Type B pancreatic cell (in vitro differentiated cells): ENCODE measurements at regions not wholly inside any gene's neighbourhood (a gene's known extent, or its start where the extent isn't known, plus 50 kb on each side); places are given as distances from the start of the nearest gene placed in this dataset.

Source experiments
- DNase-seq: peaks from one replicate; pipeline ENCODE4 v3.0.0; 2021; ENCODE audit warnings: mixed read lengths; ENCODE audit not compliant: unreplicated experiment; ENCODE audit errors: extremely low spot score
- H3K27ac Mint-ChIP-seq: 2 replicates; pipeline ENCODE4 v1.8.0; 2021; ENCODE audit warnings: mild to moderate bottlenecking, mixed read lengths
- H3K27me3 Mint-ChIP-seq: 2 replicates; pipeline ENCODE4 v1.8.0; 2021; ENCODE audit warnings: mixed read lengths
- H3K36me3 Mint-ChIP-seq: 2 replicates; pipeline ENCODE4 v1.8.0; 2021; ENCODE audit warnings: mixed read lengths
- H3K4me1 Mint-ChIP-seq: one replicate; pipeline ENCODE4 v1.8.0; 2021; ENCODE audit warnings: mixed read lengths; ENCODE audit not compliant: unreplicated experiment
- H3K4me3 Mint-ChIP-seq: 2 replicates; pipeline ENCODE4 v1.8.0; 2021; ENCODE audit warnings: mild to moderate bottlenecking, mixed read lengths
- H3K9me3 Mint-ChIP-seq: 2 replicates; pipeline ENCODE4 v1.8.0; 2021; ENCODE audit warnings: mixed read lengths
- TF ChIP-seq, protein P1 (sequence below): fragments of 200-600 bp; sonication (generic); conservative IDR thresholded peaks from 2 replicates; pipeline ENCODE4 v1.5.0; 2021; ENCODE audit warnings: antibody characterized with exemption, mild to moderate bottlenecking

DNA sequence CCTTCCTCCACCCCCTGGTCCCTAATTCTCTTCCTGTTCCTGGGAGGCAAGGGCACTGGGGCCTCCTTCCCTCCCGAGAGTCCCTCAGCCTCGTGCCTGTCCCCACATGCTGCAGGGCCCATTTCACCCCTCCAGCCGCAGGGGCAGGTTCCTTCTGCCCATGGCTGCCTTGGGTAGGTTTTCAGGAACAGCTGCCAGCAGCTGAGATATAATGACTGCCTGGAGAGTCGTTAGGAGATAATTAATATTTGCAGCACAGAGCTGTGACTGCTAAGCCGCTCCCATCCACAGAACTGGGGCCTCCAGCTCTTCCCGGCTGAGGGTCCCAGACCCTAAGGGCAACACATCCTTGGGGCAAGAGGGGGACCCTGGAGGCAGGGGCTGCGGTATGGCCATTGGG, 211.9 kb upstream of the LHX5 start:
- Mint-ChIP-seq H3K9me3 (no peaks in the 10 kb centered on the region), H3K4me3 (no peak overlapping the region), H3K27me3 (peaks cover 49% of the 10 kb centered on the region), H3K36me3 (no peaks in the 10 kb centered on the region), H3K4me1 (no peaks in the 10 kb centered on the region), H3K27ac (no peak overlapping the region)
- DNase-seq = no peak
- TF ChIP-seq, protein P1, sequence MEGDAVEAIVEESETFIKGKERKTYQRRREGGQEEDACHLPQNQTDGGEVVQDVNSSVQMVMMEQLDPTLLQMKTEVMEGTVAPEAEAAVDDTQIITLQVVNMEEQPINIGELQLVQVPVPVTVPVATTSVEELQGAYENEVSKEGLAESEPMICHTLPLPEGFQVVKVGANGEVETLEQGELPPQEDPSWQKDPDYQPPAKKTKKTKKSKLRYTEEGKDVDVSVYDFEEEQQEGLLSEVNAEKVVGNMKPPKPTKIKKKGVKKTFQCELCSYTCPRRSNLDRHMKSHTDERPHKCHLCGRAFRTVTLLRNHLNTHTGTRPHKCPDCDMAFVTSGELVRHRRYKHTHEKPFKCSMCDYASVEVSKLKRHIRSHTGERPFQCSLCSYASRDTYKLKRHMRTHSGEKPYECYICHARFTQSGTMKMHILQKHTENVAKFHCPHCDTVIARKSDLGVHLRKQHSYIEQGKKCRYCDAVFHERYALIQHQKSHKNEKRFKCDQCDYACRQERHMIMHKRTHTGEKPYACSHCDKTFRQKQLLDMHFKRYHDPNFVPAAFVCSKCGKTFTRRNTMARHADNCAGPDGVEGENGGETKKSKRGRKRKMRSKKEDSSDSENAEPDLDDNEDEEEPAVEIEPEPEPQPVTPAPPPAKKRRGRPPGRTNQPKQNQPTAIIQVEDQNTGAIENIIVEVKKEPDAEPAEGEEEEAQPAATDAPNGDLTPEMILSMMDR = no peak

DNA sequence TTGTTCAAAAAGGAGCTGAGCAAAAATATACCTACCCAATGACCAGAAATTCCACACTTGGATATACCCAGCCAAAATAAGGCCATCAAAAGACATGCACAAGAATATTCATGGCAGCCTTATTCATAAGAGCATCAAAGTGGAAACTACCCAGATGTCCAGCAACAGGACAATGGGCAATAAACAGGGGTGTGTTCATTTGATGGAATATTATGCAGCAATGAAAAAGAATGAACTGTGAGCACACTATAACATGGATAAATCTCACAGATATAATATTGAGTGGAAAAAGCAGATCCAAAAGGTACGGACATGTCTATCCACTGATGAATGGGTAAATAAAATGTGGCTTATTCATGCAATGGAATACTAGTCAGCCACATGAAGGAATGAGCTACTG, 209.2 kb upstream of the LHX5 start:
- DNase-seq = no peak
- TF ChIP-seq, protein P1 = no peak
- no peaks in the 10 kb centered on the region for H3K9me3 Mint-ChIP-seq
- no peaks in the 10 kb centered on the region for H3K4me1 Mint-ChIP-seq
- H3K4me3 Mint-ChIP-seq = no peak overlapping the region
- H3K36me3 Mint-ChIP-seq = no peaks in the 10 kb centered on the region
- H3K27me3 Mint-ChIP-seq = peaks cover 67% of the 10 kb centered on the region
- no peak overlapping the region for H3K27ac Mint-ChIP-seq

DNA sequence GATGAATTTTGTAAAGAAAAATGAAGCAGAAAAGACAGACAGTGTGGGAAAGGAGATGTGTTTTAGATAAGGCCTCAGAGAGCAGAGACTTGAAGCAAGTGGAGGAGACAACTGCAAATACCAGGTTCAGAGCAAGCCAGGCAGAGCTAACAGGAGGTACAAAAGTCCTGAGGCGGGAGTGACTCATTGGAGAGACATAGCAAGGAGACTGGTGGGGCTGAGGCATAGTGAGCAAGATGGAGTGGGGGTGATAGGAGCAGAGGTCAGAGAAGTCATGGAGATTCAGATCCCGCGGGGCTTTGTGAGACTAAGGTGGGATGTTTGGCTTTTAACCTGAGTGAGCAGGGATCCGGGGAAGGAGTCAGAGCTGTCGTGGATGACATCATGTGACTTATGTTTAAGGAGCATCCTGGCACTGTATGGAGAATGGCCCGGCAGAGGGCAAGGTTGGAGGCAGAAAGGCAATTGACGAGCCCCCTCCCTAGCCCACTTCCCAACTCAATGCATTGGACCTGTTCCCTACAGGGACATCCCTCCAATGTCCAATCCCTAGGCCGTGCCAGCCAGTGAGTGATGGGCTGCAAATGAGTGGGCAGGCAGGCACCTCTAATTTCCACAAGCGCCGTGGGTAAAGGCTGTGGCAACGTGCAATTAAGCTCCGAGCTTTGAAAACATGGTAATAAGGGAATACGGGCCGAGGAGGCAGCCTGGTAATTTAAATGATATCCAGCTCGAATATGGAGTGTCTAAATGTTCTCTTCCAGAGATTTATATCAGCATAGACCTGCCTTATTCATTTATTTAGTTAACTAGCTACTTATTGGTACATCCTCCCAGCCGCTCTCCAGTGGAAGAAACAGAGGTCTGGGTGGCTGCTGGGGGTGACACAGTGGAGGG, 206.8 kb upstream of the LHX5 start:
- TF ChIP-seq, protein P1 = no peak
- no peaks in the 10 kb centered on the region for H3K9me3 Mint-ChIP-seq
- peaks cover 78% of the 10 kb centered on the region for H3K27me3 Mint-ChIP-seq
- H3K36me3 Mint-ChIP-seq = no peaks in the 10 kb centered on the region
- DNase-seq = no peak
- no peak overlapping the region for H3K27ac Mint-ChIP-seq
- no peak overlapping the region for H3K4me3 Mint-ChIP-seq
- H3K4me1 Mint-ChIP-seq = peaks cover 2% of the 10 kb centered on the region

DNA sequence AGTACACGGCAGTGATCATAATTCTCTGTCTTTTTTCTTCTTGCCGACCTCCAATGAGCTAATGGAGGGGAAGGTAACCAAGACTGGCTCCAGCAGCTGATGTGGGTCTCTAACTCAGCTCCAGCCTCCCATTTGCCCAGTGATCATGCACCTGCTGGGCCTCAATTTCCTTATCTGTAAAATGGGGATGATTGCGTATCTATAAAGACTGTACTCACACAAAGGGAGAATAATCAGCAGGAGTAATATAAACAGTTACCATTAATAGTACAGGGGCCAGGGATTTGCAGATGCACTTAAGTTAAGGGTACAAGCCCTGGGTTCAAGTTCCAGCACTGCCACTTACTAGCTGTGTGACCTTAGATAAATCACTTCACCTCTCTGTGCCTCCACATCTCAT, 204.9 kb upstream of the LHX5 start:
- no peak for DNase-seq
- Mint-ChIP-seq H3K27me3 (peaks cover 77% of the 10 kb centered on the region), H3K4me1 (peaks cover 6% of the 10 kb centered on the region), H3K4me3 (no peak overlapping the region), H3K36me3 (no peaks in the 10 kb centered on the region), H3K9me3 (no peaks in the 10 kb centered on the region), H3K27ac (no peak overlapping the region)
- TF ChIP-seq, protein P1 = no peak

DNA sequence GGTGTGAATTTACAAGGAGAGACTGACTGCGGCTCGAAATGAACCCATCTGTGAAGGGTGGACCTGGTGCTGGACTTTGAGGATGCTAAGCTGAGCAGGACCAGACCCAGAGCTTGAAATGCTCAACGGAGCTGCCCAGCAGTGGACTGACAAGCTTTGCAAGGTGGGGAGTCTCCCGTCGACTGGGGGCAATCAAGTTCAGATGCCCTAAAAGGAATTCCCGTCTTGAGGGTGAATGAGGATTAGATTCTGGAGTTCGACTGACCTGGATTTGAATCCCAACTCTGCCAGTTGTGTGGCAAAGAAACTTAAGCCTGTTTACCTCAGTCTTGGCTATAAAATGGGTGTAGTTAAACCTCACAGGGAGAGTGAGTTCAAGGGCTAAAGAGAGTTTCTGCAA, 204.4 kb upstream of the LHX5 start:
- H3K9me3 Mint-ChIP-seq = no peaks in the 10 kb centered on the region
- H3K27ac Mint-ChIP-seq = no peak overlapping the region
- peaks cover 6% of the 10 kb centered on the region for H3K4me1 Mint-ChIP-seq
- H3K27me3 Mint-ChIP-seq = peaks cover 79% of the 10 kb centered on the region
- TF ChIP-seq, protein P1 = no peak
- no peaks in the 10 kb centered on the region for H3K36me3 Mint-ChIP-seq
- no peak overlapping the region for H3K4me3 Mint-ChIP-seq
- DNase-seq = no peak
